Kidney capillary endothelial cell (primary cell): ENCODE measurements at regions not wholly inside any gene's neighbourhood (a gene's known extent, or its start where the extent isn't known, plus 50 kb on each side); places are given as distances from the start of the nearest gene placed in this dataset.

ENCODE experiments used
- DNase-seq: peaks from one replicate; pipeline ENCODE4 v3.0.0-alpha.2; 2018; ENCODE audit warnings: low spot score

GRCh38 chr10:71045204-71045809, 156.9 kb upstream of the PCBD1 start:
- no peak for DNase-seq

GRCh38 chr10:71045936-71046335, 157.6 kb upstream of the PCBD1 start:
- no peak for DNase-seq

GRCh38 chr10:71046747-71047146, 158.4 kb upstream of the PCBD1 start:
- DNase-seq, result no peak

- DNase-seq, result no peak
Measured at GRCh38 chr10:71048971-71049615, 160.7 kb upstream of the PCBD1 start.

- DNase-seq, result no peak
Measured at GRCh38 chr10:71049994-71050393, 161.6 kb upstream of the PCBD1 start.

GRCh38 chr10:71052076-71052660, 160.2 kb upstream of the UNC5B start:
- no peak for DNase-seq

GRCh38 chr10:71052708-71053107, 159.7 kb upstream of the UNC5B start:
- no peak for DNase-seq

GRCh38 chr10:71053169-71053895, 159.0 kb upstream of the UNC5B start:
- DNase-seq, result no peak

GRCh38 chr10:71058308-71058707, 154.1 kb upstream of the UNC5B start:
- no peak for DNase-seq

- no peak for DNase-seq
Measured at GRCh38 chr10:71059054-71059818, 153.1 kb upstream of the UNC5B start.

GRCh38 chr10:71059943-71060342, 152.4 kb upstream of the UNC5B start:
- DNase-seq, result no peak

- DNase-seq, result no peak
Measured at GRCh38 chr10:71060476-71061426, 151.6 kb upstream of the UNC5B start.

- no peak for DNase-seq
Measured at GRCh38 chr10:71061472-71061871, 150.9 kb upstream of the UNC5B start.

GRCh38 chr10:71062156-71062555, 150.2 kb upstream of the UNC5B start:
- DNase-seq, result no peak

GRCh38 chr10:71063401-71063800, 149.0 kb upstream of the UNC5B start:
- peak; percentile 46 for DNase-seq

GRCh38 chr10:71064413-71065118, 147.8 kb upstream of the UNC5B start:
- no peak for DNase-seq

- no peak for DNase-seq
Measured at GRCh38 chr10:71065659-71066058, 146.7 kb upstream of the UNC5B start.

- no peak for DNase-seq
Measured at GRCh38 chr10:71066600-71066999, 145.8 kb upstream of the UNC5B start.

- no peak for DNase-seq
Measured at GRCh38 chr10:71067098-71067740, 145.2 kb upstream of the UNC5B start.

- DNase-seq, result peak; percentile 52
Measured at GRCh38 chr10:71068861-71069271, 143.5 kb upstream of the UNC5B start.
